NB4 (cell line): ENCODE measurements at regions not wholly inside any gene's neighbourhood (a gene's known extent, or its start where the extent isn't known, plus 50 kb on each side); places are given as distances from the start of the nearest gene placed in this dataset.

Experiments used
- CTCF ChIP-seq: IDR thresholded peaks from one replicate; pipeline ENCODE4 v1.5.1; 2012; ENCODE audit warnings: low read depth, low read length
- TF ChIP-seq, protein P1 (sequence below): IDR thresholded peaks from 2 replicates; pipeline ENCODE4 v1.6.1; 2011; ENCODE audit warnings: low read depth, low read length

GRCh38 chr12:60059180-60059579 lies 463.4 kb downstream of the SLC16A7 start:
- TF ChIP-seq, protein P1, sequence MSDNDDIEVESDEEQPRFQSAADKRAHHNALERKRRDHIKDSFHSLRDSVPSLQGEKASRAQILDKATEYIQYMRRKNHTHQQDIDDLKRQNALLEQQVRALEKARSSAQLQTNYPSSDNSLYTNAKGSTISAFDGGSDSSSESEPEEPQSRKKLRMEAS: no peak
- no peak for TF ChIP-seq CTCF
